LHCN-M2 (cell line): ENCODE measurements at regions not wholly inside any gene's neighbourhood (a gene's known extent, or its start where the extent isn't known, plus 50 kb on each side); places are given as distances from the start of the nearest gene placed in this dataset.

ENCODE experiments used
- DNase-seq: peaks from one replicate; pipeline ENCODE4 v3.0.0-alpha.2; 2012; ENCODE audit warnings: low read depth

DNA sequence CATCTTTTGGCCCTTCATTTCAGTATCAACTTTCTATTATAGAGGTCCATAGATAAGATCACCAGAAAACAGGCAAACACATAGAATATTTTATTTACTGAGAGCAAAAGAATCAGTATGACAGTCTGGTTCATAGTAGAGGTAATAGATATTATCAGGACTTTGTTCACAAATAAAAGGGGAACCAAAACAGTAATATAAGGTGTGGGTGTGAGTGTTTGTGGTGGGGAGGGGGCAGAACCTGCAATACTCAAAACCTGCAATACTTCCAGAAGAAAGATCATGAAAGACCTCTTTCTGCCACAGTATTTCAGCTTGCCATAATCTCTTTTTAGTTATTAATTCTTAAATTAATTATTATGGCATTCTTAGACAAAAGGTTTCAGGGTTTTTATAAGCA, 578.7 kb upstream of the SLITRK1 start:
- no peak for DNase-seq

DNA sequence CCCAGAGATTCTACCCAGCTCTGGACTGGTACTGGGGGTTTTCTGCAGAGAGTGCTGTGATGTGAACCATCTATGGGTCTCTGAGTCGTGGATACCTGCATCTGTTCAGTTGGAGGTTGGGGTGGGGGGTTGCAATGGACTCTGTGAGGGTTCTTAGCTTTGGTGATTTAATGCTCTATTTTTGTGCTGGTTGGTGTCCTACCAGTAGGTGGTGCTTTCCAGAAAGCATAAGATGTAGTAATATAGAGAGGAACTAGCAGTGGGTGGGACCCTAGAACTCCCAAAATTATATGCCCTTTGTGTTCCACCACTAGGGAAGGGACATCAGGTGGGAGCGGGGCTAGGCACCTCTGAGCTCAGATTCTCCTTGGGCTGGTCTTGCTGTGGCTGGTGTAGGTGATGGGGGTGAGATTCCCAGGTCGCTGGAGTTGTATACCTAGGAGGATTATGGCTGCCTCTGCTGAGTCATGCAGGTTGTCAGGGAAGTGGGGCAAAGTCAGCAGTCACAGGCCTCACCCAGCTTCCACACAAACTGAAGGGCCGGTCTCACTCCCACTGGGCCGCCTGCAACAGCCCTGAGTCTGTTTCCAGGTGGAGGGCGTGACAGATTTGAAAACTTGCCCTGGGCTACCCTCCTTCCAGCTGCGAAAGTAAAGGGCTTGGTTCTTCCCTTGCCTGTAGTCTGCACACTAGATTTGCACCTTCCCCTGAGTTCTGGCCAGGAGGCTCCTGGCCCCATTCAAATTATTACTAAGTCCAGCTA, 573.0 kb upstream of the SLITRK1 start:
- no peak for DNase-seq

DNA sequence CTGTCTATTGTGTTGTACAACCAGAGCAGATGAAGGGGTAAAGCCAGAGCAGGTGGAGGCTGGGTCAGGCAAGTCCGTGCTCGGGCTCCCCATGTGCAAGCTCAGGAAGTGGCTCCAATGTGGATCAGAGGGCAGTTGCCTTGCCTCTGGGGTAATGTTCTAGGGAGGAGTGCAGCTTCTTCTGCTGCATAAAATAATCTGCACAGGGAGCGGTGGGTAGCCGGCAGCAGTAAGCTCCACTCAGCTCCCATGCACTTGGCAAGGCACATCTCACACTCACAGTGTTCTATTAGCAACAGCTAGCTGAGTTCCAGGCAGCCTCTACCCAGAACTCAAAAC, 565.3 kb upstream of the SLITRK1 start:
- DNase-seq: no peak

DNA sequence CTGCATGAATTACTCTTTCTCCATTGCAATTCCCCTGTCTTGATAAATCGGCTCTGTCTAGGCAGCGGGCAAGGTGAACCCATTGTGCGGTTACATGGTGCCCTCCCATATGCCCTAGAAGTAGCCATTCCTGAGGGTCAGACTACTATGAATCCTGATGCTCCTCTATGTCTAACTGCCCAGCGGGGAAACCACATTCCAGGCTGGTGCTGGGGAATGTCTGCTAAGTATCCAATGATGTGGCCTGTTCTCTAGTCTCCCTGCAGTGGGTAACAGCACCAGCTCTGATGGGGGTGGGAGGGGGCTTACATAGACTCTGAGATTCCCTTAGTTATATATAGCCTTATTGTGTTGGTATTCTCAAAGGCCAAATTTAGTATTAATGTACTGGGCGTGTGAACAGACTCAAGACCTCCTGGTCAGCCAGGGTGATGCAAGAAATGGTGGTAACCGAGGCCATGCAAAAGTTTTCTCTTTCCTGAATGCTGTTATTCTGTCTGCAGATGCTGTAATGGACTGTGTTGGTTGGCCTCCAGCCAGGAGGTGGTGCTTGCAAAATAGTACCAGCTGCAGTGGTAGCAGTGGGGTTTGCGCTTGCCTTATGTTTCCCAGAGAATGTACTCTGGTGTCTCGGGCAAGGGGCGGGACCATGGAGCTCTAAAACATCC, 564.8 kb upstream of the SLITRK1 start:
- DNase-seq: peak; percentile 81

DNA sequence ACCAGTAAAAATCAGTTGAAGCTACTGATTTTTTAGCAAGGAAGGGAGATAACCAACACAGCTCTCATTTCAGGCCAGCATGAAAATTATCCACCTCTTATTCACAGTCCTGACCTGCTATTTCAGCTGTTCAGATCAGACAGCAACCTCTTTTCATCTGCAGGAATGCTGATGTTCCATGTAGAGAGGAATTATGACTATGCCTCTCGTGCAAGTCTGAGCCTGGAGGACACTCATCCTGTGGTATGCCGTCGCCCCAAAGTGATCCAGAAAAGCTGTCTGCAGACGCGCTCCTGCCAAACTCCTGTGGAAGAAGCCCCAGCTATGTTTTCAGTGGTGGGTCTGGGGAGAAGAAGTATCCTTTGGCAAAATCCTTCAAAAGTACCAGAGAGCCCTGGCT, 563.5 kb upstream of the SLITRK1 start:
- DNase-seq: peak; percentile 97

DNA sequence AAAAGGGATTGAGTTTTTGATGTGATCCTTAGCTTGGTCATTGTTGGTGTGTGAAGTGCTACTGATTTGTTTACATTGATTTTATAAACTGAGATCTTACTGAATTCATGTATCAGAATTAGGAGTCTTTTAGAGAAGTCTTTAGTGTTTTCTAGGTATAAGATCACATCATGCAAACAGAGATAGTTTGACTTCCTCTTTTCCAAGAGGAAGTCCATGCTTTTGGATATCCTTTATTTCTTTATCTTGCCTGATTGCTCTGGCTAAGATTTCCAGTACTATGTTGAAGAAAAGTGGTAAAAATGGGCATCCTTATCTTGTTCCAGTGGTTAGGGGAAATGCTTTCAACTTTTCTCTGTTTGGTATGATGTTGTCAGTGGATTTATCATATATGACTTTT, 561.2 kb upstream of the SLITRK1 start:
- no peak for DNase-seq

DNA sequence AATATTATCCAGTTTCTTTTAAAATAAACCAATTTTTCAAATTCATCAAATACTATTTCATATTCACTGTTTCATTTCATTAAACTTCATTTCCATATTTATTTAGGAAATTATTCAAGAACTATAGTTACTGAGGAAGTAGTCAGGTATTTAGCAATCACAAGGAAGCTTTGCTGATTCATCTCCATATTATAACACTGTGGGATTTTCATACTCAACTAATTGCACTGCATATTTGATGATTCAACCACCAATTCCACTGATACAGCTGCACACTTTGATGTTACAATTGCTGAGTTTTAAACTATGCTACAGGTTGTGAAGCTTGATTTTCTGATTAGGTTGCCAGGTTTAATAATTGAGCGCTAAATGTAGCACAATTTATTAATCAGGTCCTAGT, 556.8 kb upstream of the SLITRK1 start:
- peak; percentile 76 for DNase-seq

DNA sequence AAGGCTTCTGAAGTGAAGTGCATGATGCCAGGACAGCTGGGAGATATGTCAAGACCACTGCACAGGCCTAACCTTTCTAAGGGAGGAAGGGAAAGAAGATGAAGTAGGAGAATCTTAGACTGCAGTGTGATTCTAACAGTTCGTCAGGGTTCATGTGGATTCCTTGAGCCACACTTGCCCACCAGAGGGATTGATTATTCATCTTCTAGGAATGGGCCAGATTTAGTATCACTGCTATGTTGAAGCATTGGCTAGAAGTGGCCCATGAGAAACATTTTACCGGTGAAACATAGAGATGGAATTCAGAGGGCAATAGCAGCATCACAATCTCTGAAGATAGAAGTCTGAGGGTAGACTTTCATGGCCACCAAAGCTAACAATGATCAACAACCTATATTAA, 550.8 kb upstream of the SLITRK1 start:
- DNase-seq: peak; percentile 91

DNA sequence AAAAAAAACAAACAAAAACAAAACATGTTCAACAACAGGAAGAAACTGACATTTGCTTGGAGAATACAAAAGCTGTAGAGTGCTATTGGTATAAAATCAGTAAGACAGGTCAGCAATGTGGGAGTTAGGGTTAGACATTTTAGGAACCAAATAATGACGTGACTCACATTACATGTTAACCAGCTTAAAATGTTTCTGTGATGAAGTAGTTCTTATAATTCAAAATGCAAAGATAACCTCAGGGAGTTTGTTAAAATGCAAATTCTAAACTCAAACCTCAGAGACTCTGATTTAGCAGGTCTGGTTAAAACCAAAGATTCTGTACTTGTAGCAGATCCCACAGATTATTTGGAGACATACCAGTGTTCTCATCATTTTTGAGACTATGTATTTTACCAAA, 549.4 kb upstream of the SLITRK1 start:
- DNase-seq: peak; percentile 41

DNA sequence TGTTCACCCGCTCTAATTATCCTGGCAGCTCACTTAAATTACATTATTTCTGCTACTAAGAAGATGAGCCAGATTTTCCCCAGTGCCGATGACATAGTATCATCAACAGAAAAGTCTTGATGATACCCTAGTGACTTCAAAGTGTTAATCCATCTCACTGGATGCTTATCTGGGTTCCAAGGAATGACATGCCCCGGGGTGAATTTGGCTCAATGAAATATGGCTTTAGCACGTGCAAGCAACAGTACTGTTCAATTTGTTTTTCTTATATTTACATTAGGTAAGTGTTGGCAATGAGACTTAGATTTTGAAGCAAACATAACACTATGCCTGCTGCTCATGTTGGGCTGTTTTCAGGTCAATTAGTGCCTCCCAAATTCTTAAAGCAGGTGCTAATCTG, 548.2 kb upstream of the SLITRK1 start:
- DNase-seq: peak; percentile 46

DNA sequence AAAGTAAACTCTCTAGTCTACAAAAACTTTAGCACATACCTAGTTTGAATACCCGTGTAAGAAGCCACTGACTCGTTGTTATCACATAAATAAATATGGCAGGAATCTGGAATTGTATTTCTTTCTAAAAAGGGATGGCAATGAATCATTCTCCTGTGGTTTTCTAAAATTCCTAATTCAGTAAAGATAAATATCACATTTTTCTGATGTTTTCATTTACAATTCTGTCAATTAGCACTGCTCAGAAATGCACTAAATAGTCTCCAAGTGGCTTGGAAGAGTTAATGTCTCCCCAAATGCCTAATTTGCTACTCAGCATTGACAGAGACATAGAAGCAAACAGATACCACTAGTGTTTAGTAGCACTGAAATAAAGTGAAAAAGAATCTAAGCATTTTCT, 547.7 kb upstream of the SLITRK1 start:
- DNase-seq: peak; percentile 58

DNA sequence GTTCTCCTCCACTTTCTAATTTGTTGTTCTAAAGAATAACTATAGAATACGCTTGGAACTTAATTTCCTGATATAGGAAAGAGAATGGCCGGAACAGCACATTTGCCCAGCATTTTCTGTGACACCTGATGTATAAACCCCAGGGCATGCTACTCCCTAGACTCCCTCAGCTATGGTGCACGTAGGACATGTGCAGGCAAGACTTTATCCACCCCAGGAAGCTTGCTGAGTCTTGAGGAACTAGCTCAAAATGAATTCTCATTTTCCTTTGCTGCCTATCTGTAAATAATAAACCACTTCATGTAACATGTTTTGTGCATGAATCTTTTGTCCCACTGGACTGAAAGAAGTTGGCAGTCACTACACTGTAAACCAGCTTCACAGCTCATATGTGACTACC, 535.8 kb upstream of the SLITRK1 start:
- DNase-seq: no peak

DNA sequence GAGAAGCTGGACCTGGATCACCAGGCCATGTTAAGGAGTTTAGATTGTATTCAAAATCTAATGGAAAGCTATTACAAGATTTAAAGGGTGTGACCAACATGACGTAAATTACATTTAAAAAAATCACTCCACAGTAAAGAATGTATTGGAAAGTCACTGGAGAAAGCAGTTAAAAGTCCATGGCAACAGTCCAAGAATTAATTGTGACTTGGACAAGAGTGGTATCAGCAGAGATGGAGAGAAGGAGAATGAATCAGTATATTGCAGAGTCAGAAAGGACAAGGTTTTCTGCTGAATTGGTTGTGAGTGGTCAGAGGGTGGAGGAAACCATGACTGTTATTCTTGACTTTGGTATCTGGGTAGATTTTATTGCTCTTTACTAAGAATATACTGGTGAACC, 535.1 kb upstream of the SLITRK1 start:
- DNase-seq: no peak

DNA sequence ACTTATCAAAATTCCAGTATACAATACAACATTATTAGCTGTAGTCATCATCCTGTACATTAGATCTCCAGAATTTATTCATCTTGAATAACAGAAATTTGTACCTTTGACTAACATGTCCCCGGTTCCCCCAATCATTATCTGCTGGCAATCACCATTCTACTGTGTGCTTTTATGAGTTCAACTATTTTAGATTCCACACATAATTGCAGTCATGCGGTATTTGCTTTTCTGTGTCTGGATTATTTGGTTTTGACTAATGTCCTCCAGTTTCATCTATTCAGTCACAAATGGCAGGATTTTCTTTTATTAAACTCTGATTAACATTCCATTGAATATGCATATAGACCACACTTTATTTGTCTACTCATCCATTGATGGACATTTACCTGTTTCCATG, 530.7 kb upstream of the SLITRK1 start:
- DNase-seq: no peak

DNA sequence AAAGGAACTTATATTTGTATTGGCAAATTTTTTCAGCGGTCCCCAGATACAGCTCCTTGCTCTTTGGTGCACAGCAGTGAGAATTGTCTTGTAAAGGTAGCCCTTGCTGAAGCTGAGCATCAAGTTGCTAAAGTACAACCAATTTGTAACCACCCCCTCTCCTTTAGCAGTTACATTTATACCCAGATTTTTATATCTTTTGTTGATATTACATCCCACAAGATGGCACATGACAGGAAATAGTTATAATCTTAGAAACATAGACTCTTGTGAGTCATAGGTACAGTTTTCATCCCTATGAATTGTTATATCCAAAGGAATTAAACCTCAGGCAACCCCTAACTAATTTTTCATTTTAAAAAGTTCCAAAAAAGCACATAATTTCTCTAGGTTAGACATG, 523.0 kb upstream of the SLITRK1 start:
- DNase-seq: peak; percentile 49

DNA sequence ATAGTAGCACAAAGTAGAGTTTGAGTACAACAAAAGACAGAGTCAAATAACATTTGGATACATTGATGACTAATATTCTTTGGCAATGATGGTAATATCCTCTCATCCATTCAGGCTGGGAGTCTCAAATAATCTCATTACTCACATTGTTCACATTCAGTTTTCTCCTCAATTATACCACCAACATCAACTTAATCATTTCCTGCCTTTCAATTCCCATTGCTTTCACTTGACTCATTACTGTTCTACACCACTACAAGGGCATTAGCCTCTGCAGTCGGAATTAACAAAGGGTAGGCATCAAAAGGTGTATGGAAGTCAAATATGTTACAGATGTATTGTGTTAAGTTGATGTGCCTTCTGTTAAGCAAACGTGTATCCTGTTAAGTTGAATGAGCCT, 518.4 kb upstream of the SLITRK1 start:
- DNase-seq: peak; percentile 93

DNA sequence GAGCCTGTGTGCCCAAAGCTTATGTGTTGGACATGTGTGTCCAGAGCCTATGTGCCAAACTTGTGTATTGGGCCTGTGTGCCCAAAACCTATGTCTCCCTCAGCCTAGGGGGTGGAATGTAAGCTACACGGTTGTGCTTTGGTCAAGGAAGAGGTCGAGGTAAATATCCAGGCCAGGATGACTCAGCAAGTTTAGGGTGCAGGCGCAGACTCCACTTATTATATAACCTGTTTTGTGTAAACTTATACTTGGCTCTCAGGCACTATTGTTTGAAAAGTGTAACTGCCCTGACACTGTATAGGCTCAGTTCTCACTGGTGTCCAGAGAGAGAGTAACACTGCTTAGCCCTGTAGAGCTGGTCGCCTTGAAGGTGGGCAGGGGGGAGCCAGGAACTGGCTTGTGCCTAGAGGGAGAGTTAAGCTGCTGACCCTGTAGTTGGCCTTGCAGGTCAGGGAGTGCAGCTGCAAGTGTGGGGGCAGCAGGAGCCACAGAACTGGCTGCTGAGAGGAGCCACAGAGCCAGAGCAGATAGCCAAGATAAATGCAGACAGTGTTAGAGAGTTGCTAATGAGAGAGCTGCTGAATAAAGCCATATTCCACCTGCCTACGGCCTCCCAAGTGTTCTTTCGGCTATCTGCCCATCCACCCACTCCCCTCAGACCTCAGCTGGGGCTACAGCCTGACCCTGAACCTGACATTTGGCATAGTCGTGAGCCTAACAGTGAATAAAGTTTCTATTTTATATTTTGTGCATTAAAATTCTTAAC, 517.2 kb upstream of the SLITRK1 start:
- peak; percentile 51 for DNase-seq

DNA sequence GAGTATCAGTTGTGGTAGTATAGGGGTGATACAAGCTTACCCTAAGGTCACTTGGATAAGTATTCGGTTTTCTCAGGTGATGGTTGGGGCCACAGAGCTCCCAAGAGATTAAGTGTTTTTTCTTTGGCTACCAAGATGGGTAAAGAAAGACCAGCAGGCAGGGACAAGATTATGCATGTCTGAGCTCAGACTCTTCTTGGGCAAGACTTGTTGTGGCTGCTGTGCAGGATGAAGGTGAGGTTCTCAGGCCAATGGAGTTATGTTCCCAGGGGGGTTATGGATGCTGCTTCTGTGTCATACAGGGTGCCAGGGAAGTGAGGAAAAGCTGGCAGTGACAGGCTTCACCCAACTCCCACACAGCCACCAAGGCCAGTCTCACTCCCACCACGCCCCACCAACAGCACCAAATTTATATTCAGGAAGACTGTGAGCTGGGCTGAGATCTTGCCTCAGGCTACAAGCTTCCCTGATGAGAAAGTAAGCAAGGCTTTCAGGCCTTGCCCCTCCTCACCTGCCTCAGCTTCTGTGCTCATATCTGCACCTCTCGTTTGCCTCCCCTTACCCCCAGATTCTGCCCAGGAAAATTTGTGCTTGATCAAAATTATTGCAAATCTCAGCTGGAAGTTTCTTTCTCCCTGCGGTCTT, 511.8 kb upstream of the SLITRK1 start:
- no peak for DNase-seq

DNA sequence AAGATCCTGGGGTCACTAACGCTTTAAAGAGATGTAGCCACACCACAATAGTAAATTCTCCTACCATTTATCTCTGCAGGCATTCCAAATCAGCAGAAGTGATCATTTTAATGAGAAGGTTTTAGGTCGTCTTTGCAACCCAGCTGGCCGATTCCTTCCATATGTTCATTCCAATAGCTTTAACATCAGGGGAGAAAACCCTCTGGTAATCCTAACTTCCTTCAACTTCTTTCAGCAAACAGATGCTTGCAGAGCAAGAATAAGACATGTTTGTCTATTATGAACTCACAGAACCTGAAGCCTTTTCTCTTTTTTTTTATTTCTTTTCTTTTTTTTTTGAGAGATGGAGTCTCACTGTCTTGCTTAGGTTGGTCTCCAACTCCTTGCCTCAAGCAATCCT, 498.6 kb upstream of the SLITRK1 start:
- DNase-seq: no peak

DNA sequence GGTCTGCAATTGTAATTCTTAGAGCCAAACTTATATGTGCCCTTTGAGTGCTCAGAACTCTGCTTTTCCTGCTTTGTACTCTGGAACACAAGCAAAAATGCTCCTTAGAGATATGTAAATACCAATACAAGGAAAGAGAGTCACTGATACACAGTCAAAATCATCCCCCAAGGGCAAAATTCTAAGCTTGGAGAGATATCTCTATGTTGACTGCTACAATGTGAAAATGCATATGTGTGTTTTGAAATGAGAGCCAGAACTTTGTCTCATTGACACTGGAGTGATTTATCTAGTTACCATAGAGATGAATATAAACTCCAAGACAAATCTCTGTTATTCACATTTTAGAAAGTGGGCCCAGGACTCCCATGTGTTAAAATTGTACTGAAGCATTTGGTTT, 494.8 kb upstream of the SLITRK1 start:
- DNase-seq: no peak

DNA sequence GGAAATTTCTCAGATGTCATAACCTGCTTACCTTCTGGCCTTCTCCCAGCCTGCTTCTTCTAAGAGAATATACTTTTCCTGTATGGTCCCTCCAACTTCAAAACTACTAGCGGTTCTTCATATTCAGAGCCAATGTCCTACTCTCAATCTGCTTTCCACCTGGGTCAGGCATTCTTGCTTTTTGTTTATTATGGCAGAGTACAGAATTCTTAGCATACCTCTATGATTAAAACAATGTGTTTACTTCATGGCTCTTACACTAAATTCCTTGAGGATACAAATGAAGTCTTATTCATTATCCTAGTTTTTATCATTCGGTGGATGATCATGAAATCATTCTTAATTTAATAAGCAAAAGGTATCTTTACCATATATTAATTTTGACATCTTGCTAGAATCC, 484.2 kb upstream of the SLITRK1 start:
- no peak for DNase-seq

DNA sequence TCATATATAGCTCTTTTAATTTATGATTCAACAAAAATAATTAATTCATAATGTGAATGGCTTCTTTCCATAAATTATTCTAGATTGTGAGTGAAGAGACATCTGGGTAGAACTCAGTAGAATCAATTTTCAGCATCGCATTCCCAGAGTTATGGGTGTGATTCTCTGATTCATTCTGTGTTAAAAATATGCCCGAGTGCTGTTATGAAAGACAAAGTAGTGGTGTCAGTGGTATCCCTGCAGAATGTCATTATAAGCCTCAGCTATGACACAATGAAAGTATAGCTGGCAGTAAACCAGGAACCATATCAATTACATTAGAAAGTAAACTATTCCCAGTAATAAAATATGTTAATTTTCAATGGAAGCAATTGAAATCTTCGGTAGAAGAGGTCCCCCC, 480.5 kb upstream of the SLITRK1 start:
- peak; percentile 71 for DNase-seq
